HL-60 (cell line): ENCODE measurements at regions not wholly inside any gene's neighbourhood (a gene's known extent, or its start where the extent isn't known, plus 50 kb on each side); places are given as distances from the start of the nearest gene placed in this dataset.

ENCODE experiments used
- DNase-seq, 2 experiments: peaks; one replicate each; pipeline ENCODE4 v3.0.0-alpha.2; 2010 to 2020; ENCODE audit warnings: low read depth in 1 of 2, low spot score in 1 of 2
- H3K27ac ChIP-seq: fragments of 250-450 bp; sonication (Bioruptor Pico); replicated peaks from 2 replicates; pipeline ENCODE4 v1.5.1; 2020; ENCODE audit warnings: mild to moderate bottlenecking, moderate library complexity
- H3K27me3 ChIP-seq: fragments of 250-450 bp; sonication (Bioruptor Pico); 2 replicates; pipeline ENCODE4 v1.5.1; 2021; ENCODE audit warnings: mild to moderate bottlenecking, moderate library complexity; ENCODE audit not compliant: insufficient read depth, poor library complexity, severe bottlenecking
- H3K4me3 ChIP-seq: replicated peaks from 2 replicates; pipeline ENCODE4 v1.5.1; 2011; ENCODE audit warnings: mild to moderate bottlenecking, control low read depth, low read length; ENCODE audit not compliant: insufficient read depth
- GABPA ChIP-seq: IDR thresholded peaks from 2 replicates; pipeline ENCODE4 v1.6.1; 2012; ENCODE audit warnings: low read depth
- POLR2AphosphoS5 ChIP-seq: IDR thresholded peaks from 2 replicates; pipeline ENCODE4 v1.6.1; 2012; ENCODE audit warnings: low read depth
- SPI1 ChIP-seq: IDR thresholded peaks from 2 replicates; pipeline ENCODE4 v1.6.1; 2012; ENCODE audit warnings: low read depth, mild to moderate bottlenecking, borderline replicate concordance
- TF ChIP-seq, protein P1 (sequence below): IDR thresholded peaks from 2 replicates; pipeline ENCODE4 v1.6.1; 2012; ENCODE audit warnings: low read depth; ENCODE audit not compliant: insufficient replicate concordance
- TF ChIP-seq, protein P2 (sequence below): IDR thresholded peaks from one replicate; pipeline ENCODE4 v1.5.1; 2011; ENCODE audit warnings: low read length, control low read depth, inconsistent platforms; ENCODE audit not compliant: insufficient read depth

DNA sequence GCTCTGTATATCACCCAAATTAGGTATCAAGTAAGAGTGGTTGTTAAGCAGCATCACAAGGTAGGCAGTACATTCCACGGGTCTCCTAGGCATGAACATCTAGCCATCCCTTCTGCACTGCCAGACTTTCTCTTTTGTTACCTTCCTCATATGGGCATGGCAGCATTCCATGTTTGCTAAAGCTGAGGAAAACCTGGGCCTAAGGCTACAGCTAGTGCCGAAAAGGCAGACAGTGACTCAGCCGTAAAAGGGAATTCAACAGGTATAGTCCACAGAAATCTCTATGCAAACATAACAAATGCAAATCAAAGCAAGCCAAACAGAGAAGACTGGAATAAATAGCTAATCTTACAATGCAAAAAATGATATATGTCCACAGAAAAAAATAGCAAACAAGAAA, 645.4 kb downstream of the ZBBX start:
- H3K27me3 ChIP-seq: no peaks in the 10 kb centered on the region
- H3K4me3 ChIP-seq: no peak overlapping the region
- DNase-seq: no peak
- no peak overlapping the region for H3K27ac ChIP-seq
- TF ChIP-seq GABPA (no peak), SPI1 (no peak), POLR2AphosphoS5 (no peak)
- TF ChIP-seq, protein P1, sequence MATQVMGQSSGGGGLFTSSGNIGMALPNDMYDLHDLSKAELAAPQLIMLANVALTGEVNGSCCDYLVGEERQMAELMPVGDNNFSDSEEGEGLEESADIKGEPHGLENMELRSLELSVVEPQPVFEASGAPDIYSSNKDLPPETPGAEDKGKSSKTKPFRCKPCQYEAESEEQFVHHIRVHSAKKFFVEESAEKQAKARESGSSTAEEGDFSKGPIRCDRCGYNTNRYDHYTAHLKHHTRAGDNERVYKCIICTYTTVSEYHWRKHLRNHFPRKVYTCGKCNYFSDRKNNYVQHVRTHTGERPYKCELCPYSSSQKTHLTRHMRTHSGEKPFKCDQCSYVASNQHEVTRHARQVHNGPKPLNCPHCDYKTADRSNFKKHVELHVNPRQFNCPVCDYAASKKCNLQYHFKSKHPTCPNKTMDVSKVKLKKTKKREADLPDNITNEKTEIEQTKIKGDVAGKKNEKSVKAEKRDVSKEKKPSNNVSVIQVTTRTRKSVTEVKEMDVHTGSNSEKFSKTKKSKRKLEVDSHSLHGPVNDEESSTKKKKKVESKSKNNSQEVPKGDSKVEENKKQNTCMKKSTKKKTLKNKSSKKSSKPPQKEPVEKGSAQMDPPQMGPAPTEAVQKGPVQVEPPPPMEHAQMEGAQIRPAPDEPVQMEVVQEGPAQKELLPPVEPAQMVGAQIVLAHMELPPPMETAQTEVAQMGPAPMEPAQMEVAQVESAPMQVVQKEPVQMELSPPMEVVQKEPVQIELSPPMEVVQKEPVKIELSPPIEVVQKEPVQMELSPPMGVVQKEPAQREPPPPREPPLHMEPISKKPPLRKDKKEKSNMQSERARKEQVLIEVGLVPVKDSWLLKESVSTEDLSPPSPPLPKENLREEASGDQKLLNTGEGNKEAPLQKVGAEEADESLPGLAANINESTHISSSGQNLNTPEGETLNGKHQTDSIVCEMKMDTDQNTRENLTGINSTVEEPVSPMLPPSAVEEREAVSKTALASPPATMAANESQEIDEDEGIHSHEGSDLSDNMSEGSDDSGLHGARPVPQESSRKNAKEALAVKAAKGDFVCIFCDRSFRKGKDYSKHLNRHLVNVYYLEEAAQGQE: no peak
- TF ChIP-seq, protein P2, sequence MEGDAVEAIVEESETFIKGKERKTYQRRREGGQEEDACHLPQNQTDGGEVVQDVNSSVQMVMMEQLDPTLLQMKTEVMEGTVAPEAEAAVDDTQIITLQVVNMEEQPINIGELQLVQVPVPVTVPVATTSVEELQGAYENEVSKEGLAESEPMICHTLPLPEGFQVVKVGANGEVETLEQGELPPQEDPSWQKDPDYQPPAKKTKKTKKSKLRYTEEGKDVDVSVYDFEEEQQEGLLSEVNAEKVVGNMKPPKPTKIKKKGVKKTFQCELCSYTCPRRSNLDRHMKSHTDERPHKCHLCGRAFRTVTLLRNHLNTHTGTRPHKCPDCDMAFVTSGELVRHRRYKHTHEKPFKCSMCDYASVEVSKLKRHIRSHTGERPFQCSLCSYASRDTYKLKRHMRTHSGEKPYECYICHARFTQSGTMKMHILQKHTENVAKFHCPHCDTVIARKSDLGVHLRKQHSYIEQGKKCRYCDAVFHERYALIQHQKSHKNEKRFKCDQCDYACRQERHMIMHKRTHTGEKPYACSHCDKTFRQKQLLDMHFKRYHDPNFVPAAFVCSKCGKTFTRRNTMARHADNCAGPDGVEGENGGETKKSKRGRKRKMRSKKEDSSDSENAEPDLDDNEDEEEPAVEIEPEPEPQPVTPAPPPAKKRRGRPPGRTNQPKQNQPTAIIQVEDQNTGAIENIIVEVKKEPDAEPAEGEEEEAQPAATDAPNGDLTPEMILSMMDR: no peak

GRCh38 chr3:166731701-166732100, 648.4 kb downstream of the ZBBX start:
- DNase-seq: no peak
- no peak for TF ChIP-seq POLR2AphosphoS5
- no peak for TF ChIP-seq GABPA
- TF ChIP-seq, protein P1: no peak
- TF ChIP-seq, protein P2: no peak
- TF ChIP-seq SPI1: no peak
- no peaks in the 10 kb centered on the region for H3K27me3 ChIP-seq
- no peak overlapping the region for H3K27ac ChIP-seq
- no peak overlapping the region for H3K4me3 ChIP-seq

- no peaks in the 10 kb centered on the region for H3K27me3 ChIP-seq
- H3K4me3 ChIP-seq: no peak overlapping the region
- TF ChIP-seq POLR2AphosphoS5 (no peak), SPI1 (no peak), GABPA (no peak)
- TF ChIP-seq, protein P1: no peak
- TF ChIP-seq, protein P2: no peak
- DNase-seq: no peak
- no peak overlapping the region for H3K27ac ChIP-seq
These were observed 658.6 kb downstream of the ZBBX start for GRCh38 chr3:166721466-166721865.
